Activated naive CD4-positive, alpha-beta T cell treated with anti-CD3 and anti-CD28 coated beads, Interleukin-2, amount 50 U/mL, for 72 hours (primary cell): ENCODE measurements at regions not wholly inside any gene's neighbourhood (a gene's known extent, or its start where the extent isn't known, plus 50 kb on each side); places are given as distances from the start of the nearest gene placed in this dataset.

Experiments used
- ATAC-seq, 2 donors: fragments of 150-1000 bp; cut with Tn5 transposase; 2 replicates each; pipeline ENCODE4 v1.10.0; 2021; ENCODE audit warnings: mild to moderate bottlenecking in 2 of 2, moderate library complexity in 2 of 2
- DNase-seq, 2 donors: peaks; one replicate each; pipeline ENCODE4 v3.0.0; 2021 to 2022; ENCODE audit warnings: low spot score in 2 of 2
- H3K27ac Mint-ChIP-seq, 2 donors: one replicate each; pipeline ENCODE4 v1.8.0; 2022; ENCODE audit warnings: mild to moderate bottlenecking in 2 of 2, mixed read lengths in 2 of 2
- H3K36me3 Mint-ChIP-seq, 2 donors: one replicate each; pipeline ENCODE4 v1.8.0; 2022; ENCODE audit warnings: mixed read lengths in 2 of 2
- H3K9me3 Mint-ChIP-seq, 2 donors: one replicate each; pipeline ENCODE4 v1.8.0; 2022; ENCODE audit warnings: mixed read lengths in 2 of 2

DNA sequence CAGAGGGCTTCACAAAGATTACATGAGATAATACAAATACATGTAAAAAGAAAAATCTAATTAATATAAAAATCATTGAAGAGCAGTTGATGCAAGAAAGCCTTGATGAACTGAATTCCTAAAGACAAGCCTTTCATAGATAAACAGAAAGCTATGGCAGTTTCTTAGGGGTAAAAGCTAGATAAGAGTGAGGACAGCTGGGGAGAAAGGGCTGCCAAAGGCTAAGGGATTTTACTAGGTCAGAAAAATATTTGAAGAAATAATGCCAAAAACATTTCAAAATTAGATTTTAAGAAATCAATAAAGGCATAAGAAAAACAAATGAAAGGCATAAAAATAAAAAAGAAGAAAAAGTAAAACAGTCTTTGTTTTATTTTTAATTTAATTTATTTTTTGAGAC is 107.9 kb upstream of the ZNF366 start:
- no peaks in the 10 kb centered on the region for H3K9me3 Mint-ChIP-seq
- no peak for DNase-seq
- no peak overlapping the region for H3K27ac Mint-ChIP-seq
- H3K36me3 Mint-ChIP-seq: no peaks in the 10 kb centered on the region
- ATAC-seq: no peak

DNA sequence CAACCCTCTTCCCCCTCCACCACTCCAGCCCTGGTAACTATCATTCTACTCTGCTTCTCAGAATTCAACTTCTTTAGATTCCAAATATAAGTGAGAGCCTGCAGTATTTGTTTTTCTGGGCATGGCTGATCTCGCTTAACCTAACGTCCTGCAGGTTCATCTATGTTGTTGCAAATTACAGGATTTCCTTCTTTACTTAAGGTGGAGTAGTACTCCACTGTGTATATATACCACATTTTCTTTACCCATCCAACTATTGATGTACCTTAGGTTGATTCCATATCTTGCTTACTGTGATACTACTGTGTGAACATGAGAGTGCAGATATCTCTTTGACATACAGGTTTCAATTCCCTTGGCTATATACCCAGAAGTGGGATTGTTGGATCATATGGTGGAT is 106.3 kb upstream of the ZNF366 start:
- H3K9me3 Mint-ChIP-seq: no peaks in the 10 kb centered on the region
- ATAC-seq: no peak

DNA sequence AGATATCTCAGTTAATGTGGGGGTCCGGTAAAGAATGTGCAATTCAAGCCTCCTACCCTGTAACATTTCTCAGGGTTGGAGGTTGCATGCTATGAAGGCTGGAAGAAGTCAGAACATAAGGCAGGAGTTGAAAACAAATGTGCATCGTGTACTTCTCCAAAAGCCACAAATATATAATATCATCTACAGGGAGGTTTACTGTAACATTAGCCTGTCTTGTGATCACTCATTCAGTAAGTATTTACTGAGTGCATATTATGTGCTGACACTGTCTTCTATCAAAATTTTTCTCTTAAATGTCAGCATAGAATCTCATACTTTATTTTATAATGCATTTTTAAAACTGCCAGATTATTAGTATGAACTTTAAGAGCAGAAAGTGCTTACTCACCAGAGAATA is 105.6 kb upstream of the ZNF366 start:
- no peak for DNase-seq
- ATAC-seq: no peak
- H3K9me3 Mint-ChIP-seq: no peaks in the 10 kb centered on the region
- H3K27ac Mint-ChIP-seq: no peak overlapping the region
- H3K36me3 Mint-ChIP-seq: no peaks in the 10 kb centered on the region

More for the DNA sequence above, 106.3 kb upstream of the ZNF366 start:
- DNase-seq: no peak
- H3K27ac Mint-ChIP-seq: no peak overlapping the region
- no peaks in the 10 kb centered on the region for H3K36me3 Mint-ChIP-seq

DNA sequence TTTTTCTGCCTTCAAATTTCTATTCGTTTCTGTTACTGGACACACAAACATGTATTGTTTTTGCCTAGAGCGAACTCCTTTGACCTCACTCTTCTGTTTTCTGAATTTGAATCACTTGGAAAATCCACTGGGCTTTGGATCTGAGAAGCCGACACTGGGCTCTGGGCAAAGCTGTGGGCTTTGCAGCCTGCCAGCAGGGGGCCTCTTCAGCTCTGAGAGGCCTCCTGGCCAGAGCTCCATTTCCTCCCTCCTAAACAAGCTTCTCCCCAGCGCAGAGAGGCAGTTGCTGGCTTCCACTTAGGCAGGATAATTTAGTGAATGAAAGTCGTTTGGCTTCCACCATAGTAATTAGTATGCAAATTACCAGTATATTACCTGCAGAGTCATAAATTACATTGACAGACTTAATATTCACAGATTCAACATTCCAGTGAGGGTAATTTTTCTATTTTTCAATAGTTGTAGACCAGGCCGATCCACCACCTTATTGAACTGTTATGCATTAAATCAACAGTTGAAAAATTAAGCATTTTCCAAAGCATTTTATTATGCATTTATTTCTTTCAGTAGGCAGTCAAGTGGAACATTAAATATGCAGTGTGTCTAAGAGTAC is 104.0 kb upstream of the ZNF366 start:
- Mint-ChIP-seq H3K27ac (no peak overlapping the region), H3K36me3 (no peaks in the 10 kb centered on the region), H3K9me3 (no peaks in the 10 kb centered on the region)
- DNase-seq (peak in 1 of 2 donors; percentile 48), ATAC-seq (peak; percentile 72 to 74)

DNA sequence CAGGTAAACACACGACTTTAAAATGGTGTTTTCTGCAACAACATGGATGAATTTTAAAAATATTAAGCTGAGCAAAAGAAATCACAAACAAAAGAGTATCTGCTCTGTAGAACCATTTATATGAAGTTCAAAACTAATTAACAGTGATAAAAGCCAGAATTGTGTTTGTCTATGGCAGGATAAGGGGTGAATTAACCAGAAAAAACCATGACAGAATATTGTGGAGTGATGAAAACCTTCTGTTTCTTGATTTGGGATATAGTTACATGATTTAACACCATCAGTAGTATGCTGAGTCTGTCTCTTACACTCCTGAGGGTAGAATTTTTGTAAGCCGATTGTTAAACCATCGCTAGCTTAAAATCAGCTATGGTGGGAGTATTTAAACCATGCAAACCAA is 101.7 kb upstream of the ZNF366 start:
- Mint-ChIP-seq H3K36me3 (no peaks in the 10 kb centered on the region), H3K9me3 (no peaks in the 10 kb centered on the region), H3K27ac (no peak overlapping the region)
- ATAC-seq: no peak
- DNase-seq: no peak

DNA sequence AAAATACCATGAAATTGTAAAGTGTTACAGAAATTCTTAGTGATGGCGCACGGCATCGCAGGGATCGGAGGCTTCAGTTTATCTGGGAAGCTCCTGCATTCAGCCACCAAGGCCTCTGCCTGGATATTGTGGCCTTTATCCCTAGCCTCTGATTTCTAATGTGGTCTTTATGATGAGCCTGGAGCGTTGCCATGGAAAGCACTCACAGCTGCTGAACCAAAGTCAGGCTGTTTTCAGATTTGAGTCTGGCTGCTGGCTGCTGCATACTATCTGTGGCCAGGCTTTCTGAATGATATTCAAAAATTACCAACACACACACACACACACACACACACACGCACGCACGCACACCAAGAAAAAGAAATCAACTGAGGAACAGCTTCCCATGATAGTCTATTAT is 101.1 kb upstream of the ZNF366 start:
- DNase-seq (no peak), ATAC-seq (no peak)
- no peaks in the 10 kb centered on the region for H3K36me3 Mint-ChIP-seq
- no peaks in the 10 kb centered on the region for H3K9me3 Mint-ChIP-seq
- H3K27ac Mint-ChIP-seq: no peak overlapping the region

DNA sequence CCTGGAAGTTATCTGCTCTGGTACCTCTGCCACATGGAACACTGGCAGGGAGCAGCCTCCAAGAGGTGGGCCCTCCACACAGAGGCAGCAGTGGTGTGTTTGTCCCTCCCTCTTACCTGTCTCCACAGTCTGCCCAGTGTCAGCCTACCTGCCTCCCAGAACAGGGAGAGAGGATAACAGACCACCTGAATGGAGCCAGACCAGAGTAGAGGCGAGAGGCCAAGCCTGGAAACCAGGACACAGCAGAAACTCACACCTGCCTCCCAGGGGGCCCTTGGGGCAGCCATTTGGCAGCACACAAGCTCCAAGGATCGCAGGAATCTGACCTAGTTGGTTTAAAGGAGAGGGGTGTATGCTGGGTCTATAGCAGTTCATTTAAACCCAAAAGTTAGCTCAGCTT is 100.2 kb upstream of the ZNF366 start:
- no peak overlapping the region for H3K27ac Mint-ChIP-seq
- H3K36me3 Mint-ChIP-seq: no peaks in the 10 kb centered on the region
- DNase-seq (no peak), ATAC-seq (no peak)
- H3K9me3 Mint-ChIP-seq: no peaks in the 10 kb centered on the region

DNA sequence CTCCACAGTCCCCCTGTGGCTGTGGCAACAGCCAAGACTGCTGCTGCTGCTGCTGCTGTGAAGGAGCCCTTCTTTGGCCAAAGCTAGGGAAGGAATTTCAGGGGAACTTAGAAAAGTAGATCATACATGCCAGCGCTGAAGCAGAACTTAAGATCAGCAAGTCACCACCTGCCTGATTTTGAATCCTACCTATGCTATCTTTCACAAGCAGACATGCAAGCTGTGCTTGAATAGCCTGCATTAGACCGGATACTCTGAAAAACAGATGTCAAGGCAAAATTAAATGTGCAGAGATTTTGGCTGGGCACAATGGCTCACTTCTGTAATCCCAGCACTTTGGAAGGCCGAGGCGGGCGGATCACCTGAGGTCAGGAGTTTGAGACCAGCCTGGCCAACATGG is 99.3 kb upstream of the ZNF366 start:
- H3K9me3 Mint-ChIP-seq: no peaks in the 10 kb centered on the region
- no peaks in the 10 kb centered on the region for H3K36me3 Mint-ChIP-seq
- ATAC-seq: no peak
- no peak for DNase-seq
- no peak overlapping the region for H3K27ac Mint-ChIP-seq

DNA sequence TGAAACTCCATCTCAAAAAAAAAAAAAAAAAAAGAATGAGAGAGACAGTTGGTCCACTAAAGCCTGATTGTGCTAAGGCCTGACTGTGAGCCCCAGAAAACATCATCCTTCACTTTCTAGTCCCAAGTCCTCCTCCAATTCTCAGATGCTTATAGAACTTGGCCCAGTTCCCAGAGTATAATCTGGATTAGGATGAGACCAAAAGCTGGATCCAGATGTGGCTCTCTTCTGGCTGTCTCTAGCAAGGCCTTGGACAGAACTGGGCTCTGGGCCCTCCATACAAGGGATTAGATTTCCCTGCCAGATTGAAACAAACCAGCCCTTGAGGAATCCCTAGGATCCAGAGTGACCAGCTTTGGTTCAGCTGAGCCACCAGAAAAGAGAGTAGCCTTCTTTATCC is 98.4 kb upstream of the ZNF366 start:
- ATAC-seq (no peak), DNase-seq (no peak)
- no peaks in the 10 kb centered on the region for H3K9me3 Mint-ChIP-seq
- H3K27ac Mint-ChIP-seq: no peak overlapping the region
- H3K36me3 Mint-ChIP-seq: no peaks in the 10 kb centered on the region

DNA sequence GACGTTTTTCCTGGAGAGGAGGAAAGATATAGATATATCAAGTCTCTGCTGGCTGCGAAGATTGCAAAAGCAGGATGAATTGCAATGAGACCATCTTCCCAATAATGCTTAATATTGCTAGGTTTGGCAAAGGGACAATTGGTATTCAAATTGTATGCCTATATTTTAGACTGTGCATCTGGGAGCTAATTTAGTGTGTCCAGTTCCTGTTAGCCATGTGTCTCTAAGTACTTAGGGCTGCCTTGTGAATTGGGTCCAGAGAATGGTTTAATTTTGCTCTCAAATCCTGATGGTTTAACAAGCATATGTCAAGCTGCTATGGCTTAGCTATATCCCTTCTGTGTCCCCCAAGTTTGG is 97.6 kb upstream of the ZNF366 start:
- ATAC-seq: no peak
- Mint-ChIP-seq H3K36me3 (no peaks in the 10 kb centered on the region), H3K9me3 (no peaks in the 10 kb centered on the region), H3K27ac (no peak overlapping the region)
- DNase-seq: no peak

DNA sequence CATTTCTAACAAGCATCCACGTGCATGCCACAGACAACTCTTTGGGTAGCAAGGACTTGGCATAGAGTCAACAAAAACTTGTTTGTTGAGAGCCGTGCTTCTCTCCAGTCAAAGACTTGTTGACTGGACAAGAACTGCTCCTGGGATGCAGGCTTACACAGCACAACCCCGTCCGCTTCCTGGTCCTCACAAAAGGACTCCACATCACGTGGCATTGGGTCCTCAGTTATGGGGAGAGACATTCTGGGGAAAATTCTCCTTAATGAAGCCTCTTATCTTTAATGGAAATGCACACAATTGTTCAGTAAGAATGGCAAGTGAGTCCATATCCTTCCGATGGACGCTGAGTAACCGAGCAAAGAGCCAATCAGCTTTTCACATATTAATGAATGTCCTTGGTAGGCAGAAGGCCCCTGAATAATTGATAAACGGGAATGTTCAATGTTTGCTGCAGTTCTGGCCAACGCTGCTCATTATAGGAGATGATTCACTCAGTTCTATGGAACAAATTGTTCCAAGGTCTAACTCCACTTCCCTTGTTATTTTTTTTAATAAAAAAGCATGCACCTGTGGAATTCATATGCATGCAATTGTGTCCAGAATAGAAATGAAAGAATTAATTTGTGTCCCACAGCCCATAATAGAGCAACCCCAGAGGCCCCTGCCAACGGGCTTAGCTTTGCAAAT is 97.0 kb upstream of the ZNF366 start:
- Mint-ChIP-seq H3K9me3 (no peaks in the 10 kb centered on the region), H3K27ac (no peak overlapping the region), H3K36me3 (no peaks in the 10 kb centered on the region)
- ATAC-seq (no peak), DNase-seq (no peak)

DNA sequence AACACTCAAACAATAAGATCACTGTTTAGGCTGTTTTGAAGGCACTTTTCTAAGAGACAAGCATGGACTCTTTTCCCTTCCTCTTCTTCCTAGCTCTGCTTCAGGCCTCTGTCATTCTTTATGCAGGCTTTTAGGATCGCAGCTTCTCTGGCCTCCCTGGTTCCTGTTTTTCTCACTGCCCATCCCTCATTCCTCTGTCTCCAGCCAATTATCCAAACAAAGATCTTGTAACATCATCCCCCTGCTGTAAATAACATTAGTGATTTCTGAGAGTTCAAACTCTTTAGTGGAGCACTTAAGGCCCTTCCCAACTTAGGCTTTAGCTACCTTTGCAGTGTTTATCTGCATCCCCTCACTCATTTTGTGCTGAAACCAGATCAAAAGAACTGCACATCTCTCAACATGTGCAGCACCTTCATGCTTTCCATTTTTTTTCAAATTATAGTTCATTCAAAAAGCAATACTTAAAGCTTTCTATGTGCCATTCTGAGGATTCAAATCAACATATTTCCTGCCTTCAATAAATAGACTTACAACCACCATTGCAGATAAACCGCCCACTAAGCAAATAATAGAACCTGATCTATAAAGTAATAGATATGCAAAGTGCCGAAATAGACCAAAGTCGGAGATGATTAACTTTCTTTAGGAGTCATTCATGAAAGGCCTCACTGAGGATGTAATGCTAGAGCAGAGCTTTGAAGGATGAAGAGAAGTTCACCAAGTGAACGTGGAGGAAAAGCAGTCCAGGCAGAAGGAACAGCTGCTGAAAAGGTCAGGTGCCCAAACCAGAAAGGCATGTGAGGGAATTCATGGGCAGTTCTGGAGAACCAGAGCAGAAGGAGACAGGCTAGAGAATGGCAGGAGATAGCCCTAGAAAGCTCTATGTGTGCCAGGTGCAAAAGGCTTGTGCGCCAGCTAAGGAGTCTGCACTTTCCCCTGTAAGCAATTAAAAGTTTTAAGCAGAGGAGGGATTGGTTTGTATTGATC is 95.8 kb upstream of the ZNF366 start:
- no peak for ATAC-seq
- no peak overlapping the region for H3K27ac Mint-ChIP-seq
- peaks cover 0 to 10% of the 10 kb centered on the region in 2 donors for H3K9me3 Mint-ChIP-seq
- DNase-seq: no peak
- no peaks in the 10 kb centered on the region for H3K36me3 Mint-ChIP-seq

DNA sequence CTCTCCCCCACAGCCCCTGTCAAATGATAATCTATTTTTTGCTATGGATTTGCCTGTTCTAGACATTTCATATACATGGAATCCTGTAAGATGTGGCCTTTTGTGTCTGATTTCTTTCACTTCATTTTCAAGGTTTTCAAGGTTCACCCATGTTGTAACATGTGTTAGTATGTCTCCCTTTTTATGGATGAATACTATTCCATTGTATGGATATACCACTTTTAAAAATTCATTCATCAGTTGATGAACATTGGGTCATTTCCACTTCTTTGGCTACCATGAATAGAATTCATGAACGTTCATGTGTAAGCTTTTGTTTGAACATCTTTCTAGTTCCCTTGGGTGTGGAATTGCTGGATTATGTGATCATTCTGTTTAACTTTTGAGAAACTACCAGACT is 94.7 kb upstream of the ZNF366 start:
- DNase-seq: no peak
- ATAC-seq: no peak
- peaks cover 0 to 11% of the 10 kb centered on the region in 2 donors for H3K9me3 Mint-ChIP-seq
- no peaks in the 10 kb centered on the region for H3K36me3 Mint-ChIP-seq
- no peak overlapping the region for H3K27ac Mint-ChIP-seq

DNA sequence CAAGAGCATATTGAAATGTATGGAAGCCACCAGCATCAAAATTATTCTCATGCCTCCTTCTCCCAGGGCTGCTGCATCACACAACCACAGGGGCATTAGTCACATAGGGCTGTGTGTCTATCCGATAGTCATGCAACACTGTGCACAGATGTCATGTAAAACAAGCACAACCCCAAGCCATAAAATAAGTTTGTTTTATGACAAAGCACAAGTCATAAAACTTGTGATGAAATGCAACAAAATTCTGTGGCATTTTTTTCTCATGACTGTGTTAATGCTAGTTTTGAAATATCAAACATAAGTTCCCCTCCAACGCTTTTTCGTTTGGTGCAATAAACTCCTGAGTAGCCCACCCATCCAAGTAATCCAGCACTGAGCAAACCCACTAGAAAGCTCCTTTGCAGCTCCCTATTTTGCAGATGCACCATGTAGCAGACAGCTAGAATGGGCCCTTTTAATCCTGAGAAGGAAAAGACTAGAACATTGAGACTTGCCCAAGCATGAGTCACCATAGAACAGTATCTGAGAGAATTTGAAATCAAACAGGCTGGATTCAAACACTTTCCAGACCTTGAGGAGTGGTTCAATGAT is 93.3 kb upstream of the ZNF366 start:
- H3K36me3 Mint-ChIP-seq: no peaks in the 10 kb centered on the region
- ATAC-seq (no peak), DNase-seq (no peak)
- H3K27ac Mint-ChIP-seq: no peak overlapping the region
- peaks cover 0 to 11% of the 10 kb centered on the region in 2 donors for H3K9me3 Mint-ChIP-seq

DNA sequence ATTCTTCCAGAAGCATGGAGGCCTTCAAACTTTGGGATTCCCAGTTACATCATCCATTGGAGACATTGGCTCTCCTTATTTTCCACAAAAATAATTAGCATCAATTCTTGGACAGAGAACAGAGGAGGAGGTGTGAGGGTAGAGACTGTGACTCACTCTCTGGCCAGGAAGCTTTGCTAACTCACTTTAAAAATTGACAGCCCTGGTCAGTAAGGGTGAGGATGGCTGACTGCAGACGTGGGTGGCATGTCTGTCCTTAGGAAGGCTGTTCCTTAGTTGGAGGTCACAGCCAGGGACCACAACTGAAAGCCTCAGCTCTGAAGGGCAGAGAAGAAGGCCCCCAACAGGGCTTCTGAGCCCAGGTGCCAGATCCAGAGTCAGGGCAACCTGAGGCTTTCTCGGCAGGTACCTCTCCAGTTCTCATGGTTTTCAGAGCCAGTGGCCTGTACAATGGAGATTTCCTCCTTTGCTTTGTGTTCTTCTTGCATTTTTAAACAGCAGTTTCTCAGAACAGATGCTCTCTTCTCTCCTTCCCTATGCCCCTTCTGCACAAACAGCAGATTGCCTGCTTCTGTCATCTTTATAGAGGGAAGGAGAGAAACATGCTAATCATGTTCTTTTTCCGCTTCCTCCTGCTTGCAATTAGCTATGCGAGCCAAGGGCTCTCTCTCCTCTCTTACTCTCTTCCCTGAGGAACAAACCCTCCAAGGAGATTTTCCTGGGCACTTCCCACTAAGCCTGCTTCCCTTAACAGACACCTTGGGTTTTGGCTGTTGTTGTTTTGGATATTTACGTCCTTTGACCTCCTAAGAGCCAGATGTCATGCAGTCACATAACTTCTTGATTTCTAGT is 92.5 kb upstream of the ZNF366 start:
- ATAC-seq: no peak
- no peaks in the 10 kb centered on the region for H3K36me3 Mint-ChIP-seq
- DNase-seq: no peak
- peaks cover 0 to 11% of the 10 kb centered on the region in 2 donors for H3K9me3 Mint-ChIP-seq
- H3K27ac Mint-ChIP-seq: no peak overlapping the region

DNA sequence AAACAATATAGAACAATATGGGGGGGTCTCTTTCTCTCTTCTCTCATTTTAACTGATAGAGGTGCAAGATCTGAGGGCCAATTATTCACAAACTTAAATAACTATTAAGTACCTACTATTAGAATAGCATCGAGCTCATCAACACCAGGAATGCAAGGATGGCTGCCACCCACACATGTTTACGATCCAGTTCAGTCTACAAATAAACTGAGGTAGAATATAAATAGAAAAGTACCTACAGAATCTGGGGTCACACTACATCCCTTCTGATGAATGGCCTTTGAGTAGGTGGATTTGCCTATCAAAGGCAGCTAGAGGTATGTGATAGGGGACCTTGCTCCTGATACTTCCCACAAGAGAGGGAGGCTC is 91.8 kb upstream of the ZNF366 start:
- DNase-seq (no peak), ATAC-seq (no peak)
- Mint-ChIP-seq H3K9me3 (peaks cover 0 to 11% of the 10 kb centered on the region in 2 donors), H3K27ac (peak overlapping the region in 1 of 2 donors; percentile 30), H3K36me3 (no peaks in the 10 kb centered on the region)
